A549 (cell line): ENCODE measurements at regions not wholly inside any gene's neighbourhood (a gene's known extent, or its start where the extent isn't known, plus 50 kb on each side); places are given as distances from the start of the nearest gene placed in this dataset.
A peak's percentile ranks its signal among the peaks of the same experiment; 100 is the strongest.

Experiments used
- ATAC-seq, 2 experiments: fragments of 200-7000 bp in 1 of 2; fragments of >200 bp in 1 of 2; cut with Nextera tagmentation in 1 of 2; cut with Tn5 transposase in 1 of 2; 3 replicates each; pipeline versions ENCODE4 v1.8.0 to v1.9.1; 2018 to 2020; ENCODE audit warnings: mild to moderate bottlenecking in 1 of 2, moderate library complexity in 1 of 2
- CTCF ChIA-PET: fragments of 300-600 bp; sonication (Branson Sonifier 250); formaldehyde crosslinking; extraction: SDS; loops from one replicate; lab custom pipeline; 2021; ENCODE audit warnings: antibody characterized with exemption, inconsistent platforms; lab: Yijun Ruan, JAX
- POLR2A ChIA-PET: fragments of 350-600 bp; formaldehyde crosslinking; extraction: SDS; loops from one replicate; lab custom pipeline; 2021; ENCODE audit warnings: antibody characterized with exemption, inconsistent platforms; lab: Yijun Ruan, JAX
- DNase-seq, 2 experiments: peaks; one replicate each; pipeline versions ENCODE4 v3.0.0 to v3.0.0-alpha.2; 2011 to 2016; ENCODE audit warnings: low read depth in 1 of 2, low spot score in 1 of 2
- FAIRE-seq: peaks from 2 replicates; lab custom pipeline; 2011; peaks lifted over from hg19 to GRCh38; lab: Jason Lieb, UNC
- H3K27ac ChIP-seq, 2 experiments: fragments of >200 bp; sonication (Bioruptor Twin); formaldehyde crosslinking; 3 replicates each; pipeline ENCODE4 v1.5.1; 2016 to 2017
- H3K4me1 ChIP-seq: fragments of >200 bp; sonication (Bioruptor Twin); formaldehyde crosslinking; 3 replicates; pipeline ENCODE4 v1.6.1; 2016
- H3K4me2 ChIP-seq: fragments of >200 bp; sonication (Bioruptor Twin); formaldehyde crosslinking; 3 replicates; pipeline ENCODE4 v1.6.1; 2016
- H3K4me3 ChIP-seq: fragments of >200 bp; sonication (Bioruptor Twin); formaldehyde crosslinking; 3 replicates; pipeline ENCODE4 v1.5.1; 2016
- H3K9me3 ChIP-seq: fragments of >200 bp; sonication (Bioruptor Twin); formaldehyde crosslinking; 3 replicates; pipeline ENCODE4 v1.6.1; 2016
- BHLHE40 ChIP-seq: IDR thresholded peaks from 2 replicates; pipeline ENCODE4 v1.6.1; 2012; ENCODE audit warnings: low read depth, low read length, inconsistent platforms
- CBX2 ChIP-seq: fragments of 200-600 bp; sonication (generic); IDR thresholded peaks from 2 replicates; pipeline ENCODE4 v1.6.1; 2016; ENCODE audit warnings: low read depth, mild to moderate bottlenecking, borderline replicate concordance
- FOSB ChIP-seq: fragments of 250-450 bp; sonication (Bioruptor Pico); IDR thresholded peaks from 2 replicates; pipeline ENCODE4 v1.5.0; 2020; ENCODE audit warnings: mild to moderate bottlenecking, moderate library complexity
- FOSL2 ChIP-seq, 2 experiments: fragments of 450-650 bp in 1 of 2; fragments of >200 bp in 1 of 2; sonication (Bioruptor Twin) in 1 of 2; formaldehyde crosslinking; IDR thresholded peaks; 2 replicates each; pipeline versions ENCODE4 v1.5.0 to v1.6.1; 2016 to 2020; ENCODE audit warnings: mild to moderate bottlenecking in 1 of 2, moderate library complexity in 1 of 2
- GATA3 ChIP-seq: IDR thresholded peaks from 2 replicates; pipeline ENCODE4 v1.6.1; 2012; ENCODE audit warnings: borderline replicate concordance
- HOXA7 ChIP-seq: fragments of 250-450 bp; sonication (Bioruptor Pico); IDR thresholded peaks from 2 replicates; pipeline ENCODE4 v1.5.0; 2020; ENCODE audit warnings: mild to moderate bottlenecking, moderate library complexity
- HOXB13 ChIP-seq: fragments of 250-450 bp; sonication (Bioruptor Pico); IDR thresholded peaks from 2 replicates; pipeline ENCODE4 v1.5.0; 2020; ENCODE audit warnings: low read depth, mild to moderate bottlenecking, moderate library complexity
- JUN ChIP-seq, 2 experiments: fragments of >200 bp; sonication (Bioruptor Twin); formaldehyde crosslinking; IDR thresholded peaks; 2 replicates in 1 of 2; 3 replicates in 1 of 2; pipeline ENCODE4 v1.6.1; 2016 to 2017
- KDM5A ChIP-seq: fragments of 200-600 bp; sonication (generic); IDR thresholded peaks from 2 replicates; pipeline ENCODE4 v1.6.1; 2016; ENCODE audit warnings: antibody characterized with exemption, mild to moderate bottlenecking
- MAFK ChIP-seq: fragments of 450-650 bp; IDR thresholded peaks from 2 replicates; pipeline ENCODE4 v1.6.1; 2014; ENCODE audit not compliant: partially characterized antibody
- MAZ ChIP-seq: fragments of 150-350 bp; IDR thresholded peaks from 2 replicates; pipeline ENCODE4 v1.6.1; 2014; ENCODE audit warnings: antibody characterized with exemption, low read depth, low read length, borderline replicate concordance
- MYC ChIP-seq: IDR thresholded peaks from 2 replicates; pipeline ENCODE4 v1.6.1; 2012; ENCODE audit warnings: mild to moderate bottlenecking, inconsistent platforms, low read length, improper control_type of control experiment, borderline replicate concordance
- NFE2L2 ChIP-seq: fragments of 150-350 bp; conservative IDR thresholded peaks from 2 replicates; pipeline ENCODE4 v1.6.1; 2014; ENCODE audit warnings: low read length
- NPAS2 ChIP-seq: fragments of 250-450 bp; sonication (Bioruptor Pico); IDR thresholded peaks from 2 replicates; pipeline ENCODE4 v1.8.0; 2022; ENCODE audit warnings: mild to moderate bottlenecking, moderate library complexity, borderline replicate concordance
- POLR2A ChIP-seq: IDR thresholded peaks from 2 replicates; pipeline ENCODE4 v1.6.1; 2012; ENCODE audit warnings: mild to moderate bottlenecking, low read length
- RARB ChIP-seq: fragments of 250-450 bp; sonication (Bioruptor Pico); IDR thresholded peaks from 2 replicates; pipeline ENCODE4 v1.8.0; 2021; ENCODE audit warnings: mild to moderate bottlenecking, moderate library complexity
- SMC3 ChIP-seq: fragments of >200 bp; sonication (Bioruptor Twin); formaldehyde crosslinking; IDR thresholded peaks from 3 replicates; pipeline ENCODE4 v1.6.1; 2018; ENCODE audit warnings: inconsistent platforms
- TFCP2L1 ChIP-seq: fragments of 250-450 bp; sonication (Bioruptor Pico); IDR thresholded peaks from 2 replicates; pipeline ENCODE4 v1.5.0; 2021; ENCODE audit warnings: mild to moderate bottlenecking
- TP53 ChIP-seq: fragments of 250-450 bp; sonication (Bioruptor Pico); IDR thresholded peaks from 2 replicates; pipeline ENCODE4 v1.5.0; 2021; ENCODE audit warnings: mild to moderate bottlenecking, moderate library complexity
- ZC3H11A ChIP-seq: fragments of 450-650 bp; IDR thresholded peaks from 2 replicates; pipeline ENCODE4 v1.6.1; 2014; ENCODE audit warnings: antibody characterized with exemption, mild to moderate bottlenecking
- ZFP36 ChIP-seq: fragments of 450-650 bp; IDR thresholded peaks from 2 replicates; pipeline ENCODE4 v1.6.1; 2014; ENCODE audit warnings: borderline replicate concordance; ENCODE audit not compliant: partially characterized antibody
- ZNF302 ChIP-seq: fragments of 250-450 bp; sonication (Bioruptor Pico); IDR thresholded peaks from 2 replicates; pipeline ENCODE4 v1.9.0; 2021; ENCODE audit warnings: inconsistent platforms, mild to moderate bottlenecking, moderate library complexity
- WGBS: methylation state at CpG from one replicate; pipeline ENCODE4 v1.1.6; 2017; ENCODE audit errors: missing lambda C conversion rate; 5-methylcytosine and 5-hydroxymethylcytosine counted together
- TF ChIP-seq, protein P1 (sequence below): IDR thresholded peaks from 2 replicates; pipeline ENCODE4 v1.6.1; 2012
- TF ChIP-seq, protein P2 (sequence below): fragments of 450-650 bp; IDR thresholded peaks from 2 replicates; pipeline ENCODE4 v1.6.1; 2014; ENCODE audit warnings: antibody characterized with exemption
- TF ChIP-seq, protein P3 (sequence below): fragments of 200-600 bp; sonication (generic); IDR thresholded peaks from 2 replicates; pipeline ENCODE4 v1.6.1; 2016; ENCODE audit warnings: antibody characterized with exemption, mild to moderate bottlenecking, moderate library complexity

DNA sequence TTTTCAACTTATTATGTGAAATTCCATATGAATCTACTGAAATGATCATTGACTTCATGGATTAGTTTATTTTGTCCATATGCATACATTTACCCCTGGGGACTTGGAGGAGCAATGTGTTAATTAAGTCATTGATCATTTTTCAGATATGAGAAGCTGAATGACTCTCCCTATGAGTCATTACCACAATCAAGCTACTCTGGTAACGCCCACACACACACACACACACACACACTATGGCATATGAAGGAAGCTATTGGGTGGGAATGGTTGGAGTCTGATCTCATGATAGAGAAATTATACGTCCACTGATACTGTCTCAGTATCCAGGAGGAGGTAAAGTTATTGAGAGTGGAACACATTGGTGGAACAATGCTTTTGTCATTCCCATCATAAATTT, 528.9 kb downstream of the AGTPBP1 start:
- DNase-seq (no peak), ATAC-seq (no peak), FAIRE-seq (no peak)
- no peak overlapping the region for H3K4me2 ChIP-seq
- CTCF ChIA-PET: no interaction called here
- no peak overlapping the region for H3K4me3 ChIP-seq
- no peak for TF ChIP-seq SMC3
- TF ChIP-seq RARB (CRISPR knock-in tag): no peak
- no peak for TF ChIP-seq POLR2A
- TF ChIP-seq JUN (IDR thresholded peaks at IDR 0.05): no peak
- TF ChIP-seq, protein P1, sequence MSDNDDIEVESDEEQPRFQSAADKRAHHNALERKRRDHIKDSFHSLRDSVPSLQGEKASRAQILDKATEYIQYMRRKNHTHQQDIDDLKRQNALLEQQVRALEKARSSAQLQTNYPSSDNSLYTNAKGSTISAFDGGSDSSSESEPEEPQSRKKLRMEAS: no peak
- no peaks in the 10 kb centered on the region for H3K4me1 ChIP-seq
- 5% methylated on average over 2 of the region's 2 CpGs for WGBS
- no peak overlapping the region for H3K27ac ChIP-seq
- H3K9me3 ChIP-seq: no peaks in the 10 kb centered on the region
- POLR2A ChIA-PET: no interaction called here

DNA sequence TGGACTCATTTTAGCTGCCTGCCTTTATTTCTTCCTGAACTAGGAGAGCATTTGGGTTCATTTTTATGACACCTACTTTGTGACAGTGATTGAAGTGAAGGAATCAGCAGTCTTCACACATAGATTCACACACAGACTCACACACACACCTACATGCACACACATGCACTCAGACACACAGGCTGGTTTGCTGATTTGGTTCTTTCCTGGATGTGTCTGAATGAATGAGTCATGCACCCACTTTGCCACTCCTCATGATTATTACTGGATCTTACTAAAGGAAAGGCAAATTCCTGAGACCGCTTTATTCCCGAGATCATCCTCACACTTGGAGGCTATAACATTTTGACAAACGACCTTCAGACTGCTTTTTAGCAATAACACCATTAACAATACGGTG, 529.5 kb downstream of the AGTPBP1 start:
- H3K9me3 ChIP-seq: no peaks in the 10 kb centered on the region
- TF ChIP-seq MYC (no peak), MAFK (no peak), ZNF302 (CRISPR knock-in tag) (no peak), BHLHE40 (no peak), FOSL2 (IDR thresholded peaks at IDR 0.05) (no peak), FOSL2 (CRISPR knock-in tag; IDR thresholded peaks at IDR 0.05) (0 out of 2 replicates have a peak, but pooled peaks have one; percentile 10)
- TF ChIP-seq, all 56 proteins: peak for 1
- 17% methylated on average over 4 of the region's 4 CpGs for WGBS
- ATAC-seq: no peak
- ChIA-PET POLR2A (no interaction called here), CTCF (no interaction called here)
- Histone ChIP-seq H3K4me1 (no peaks in the 10 kb centered on the region), H3K4me2 (no peak overlapping the region), H3K27ac (no peak overlapping the region), H3K4me3 (no peak overlapping the region)
- FAIRE-seq: no peak
- peak in 1 of 2 experiments; percentile 2 for DNase-seq

DNA sequence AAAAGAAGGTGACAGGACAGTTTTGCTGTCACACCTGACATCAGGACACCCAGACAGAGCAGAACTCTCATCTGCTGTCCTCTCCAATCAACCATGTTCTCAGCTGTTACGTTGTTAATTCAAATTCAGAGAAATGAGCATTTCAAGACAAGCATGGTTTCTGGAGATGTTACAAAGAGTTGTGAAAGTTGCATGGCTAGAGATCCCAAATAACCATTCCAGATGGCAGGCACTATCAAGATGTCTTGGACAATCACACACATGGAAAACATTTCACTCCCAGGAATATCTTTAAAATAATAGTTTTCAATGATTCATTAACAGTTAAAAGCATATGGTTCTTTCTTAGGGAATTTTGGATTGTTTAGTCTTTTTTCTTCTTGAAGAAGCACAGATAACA, 533.1 kb downstream of the AGTPBP1 start:
- TF ChIP-seq, protein P2, sequence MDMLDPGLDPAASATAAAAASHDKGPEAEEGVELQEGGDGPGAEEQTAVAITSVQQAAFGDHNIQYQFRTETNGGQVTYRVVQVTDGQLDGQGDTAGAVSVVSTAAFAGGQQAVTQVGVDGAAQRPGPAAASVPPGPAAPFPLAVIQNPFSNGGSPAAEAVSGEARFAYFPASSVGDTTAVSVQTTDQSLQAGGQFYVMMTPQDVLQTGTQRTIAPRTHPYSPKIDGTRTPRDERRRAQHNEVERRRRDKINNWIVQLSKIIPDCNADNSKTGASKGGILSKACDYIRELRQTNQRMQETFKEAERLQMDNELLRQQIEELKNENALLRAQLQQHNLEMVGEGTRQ: no peak
- no peak for TF ChIP-seq NFE2L2
- TF ChIP-seq ZFP36: no peak
- TF ChIP-seq SMC3: no peak
- TF ChIP-seq, protein P1: no peak
- TF ChIP-seq HOXB13 (CRISPR knock-in tag): no peak
- TF ChIP-seq MAFK: no peak
- no peak for TF ChIP-seq TFCP2L1
- no peak for TF ChIP-seq BHLHE40
- TF ChIP-seq, protein P3, sequence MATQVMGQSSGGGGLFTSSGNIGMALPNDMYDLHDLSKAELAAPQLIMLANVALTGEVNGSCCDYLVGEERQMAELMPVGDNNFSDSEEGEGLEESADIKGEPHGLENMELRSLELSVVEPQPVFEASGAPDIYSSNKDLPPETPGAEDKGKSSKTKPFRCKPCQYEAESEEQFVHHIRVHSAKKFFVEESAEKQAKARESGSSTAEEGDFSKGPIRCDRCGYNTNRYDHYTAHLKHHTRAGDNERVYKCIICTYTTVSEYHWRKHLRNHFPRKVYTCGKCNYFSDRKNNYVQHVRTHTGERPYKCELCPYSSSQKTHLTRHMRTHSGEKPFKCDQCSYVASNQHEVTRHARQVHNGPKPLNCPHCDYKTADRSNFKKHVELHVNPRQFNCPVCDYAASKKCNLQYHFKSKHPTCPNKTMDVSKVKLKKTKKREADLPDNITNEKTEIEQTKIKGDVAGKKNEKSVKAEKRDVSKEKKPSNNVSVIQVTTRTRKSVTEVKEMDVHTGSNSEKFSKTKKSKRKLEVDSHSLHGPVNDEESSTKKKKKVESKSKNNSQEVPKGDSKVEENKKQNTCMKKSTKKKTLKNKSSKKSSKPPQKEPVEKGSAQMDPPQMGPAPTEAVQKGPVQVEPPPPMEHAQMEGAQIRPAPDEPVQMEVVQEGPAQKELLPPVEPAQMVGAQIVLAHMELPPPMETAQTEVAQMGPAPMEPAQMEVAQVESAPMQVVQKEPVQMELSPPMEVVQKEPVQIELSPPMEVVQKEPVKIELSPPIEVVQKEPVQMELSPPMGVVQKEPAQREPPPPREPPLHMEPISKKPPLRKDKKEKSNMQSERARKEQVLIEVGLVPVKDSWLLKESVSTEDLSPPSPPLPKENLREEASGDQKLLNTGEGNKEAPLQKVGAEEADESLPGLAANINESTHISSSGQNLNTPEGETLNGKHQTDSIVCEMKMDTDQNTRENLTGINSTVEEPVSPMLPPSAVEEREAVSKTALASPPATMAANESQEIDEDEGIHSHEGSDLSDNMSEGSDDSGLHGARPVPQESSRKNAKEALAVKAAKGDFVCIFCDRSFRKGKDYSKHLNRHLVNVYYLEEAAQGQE: no peak
- no peak for TF ChIP-seq FOSB
- TF ChIP-seq KDM5A: no peak
- no peak for TF ChIP-seq MAZ
- TF ChIP-seq ZC3H11A: no peak
- no peak for TF ChIP-seq GATA3
- TF ChIP-seq HOXA7 (CRISPR knock-in tag): no peak
- TF ChIP-seq CBX2: no peak
- no peak for TF ChIP-seq NPAS2
- TF ChIP-seq TP53 (CRISPR knock-in tag): no peak
- Histone ChIP-seq H3K4me2 (no peak overlapping the region), H3K4me3 (no peak overlapping the region), H3K4me1 (no peaks in the 10 kb centered on the region), H3K27ac (no peak overlapping the region), H3K9me3 (no peaks in the 10 kb centered on the region)
- FAIRE-seq (no peak), ATAC-seq (no peak), DNase-seq (no peak)
- WGBS: 0% methylated on average over 1 of the region's 1 CpG
- POLR2A ChIA-PET: no interaction called here
- CTCF ChIA-PET: interaction anchor here (0.6 kb wide), 1 partner anchor 24 kb away, joined by 3 read pairs; no protein-coding TSS in a partner anchor
